Gastrocnemius medialis (tissue), 4 donors: ENCODE measurements at regions not wholly inside any gene's neighbourhood (a gene's known extent, or its start where the extent isn't known, plus 50 kb on each side); places are given as distances from the start of the nearest gene placed in this dataset.

Experiments
- ATAC-seq, 2 donors: fragments of 150-250 bp; one replicate each; pipeline ENCODE4 v1.9.1; 2016
- DNase-seq, 2 donors: peaks; one replicate each; pipeline ENCODE4 v3.0.0-alpha.2; 2019
- H3K27ac ChIP-seq, 4 donors: fragments of 200-600 bp; sonication (generic); 1 replicate in 1 of 4; 2 replicates in 3 of 4; pipeline ENCODE4 v1.5.1; 2016 to 2018; ENCODE audit warnings: mild to moderate bottlenecking in 2 of 4, moderate library complexity in 1 of 4
- H3K27me3 ChIP-seq, 3 donors: fragments of 200-600 bp; sonication (generic) in 2 of 3; 1 replicate in 1 of 3; 2 replicates in 2 of 3; pipeline versions ENCODE4 v1.5.1 to v1.6.0; 2016 to 2019; ENCODE audit warnings: mild to moderate bottlenecking in 1 of 3, moderate library complexity in 1 of 3
- H3K36me3 ChIP-seq, 2 donors: fragments of 200-600 bp; sonication (generic) in 1 of 2; one replicate each; pipeline ENCODE4 v1.5.1; 2017 to 2018
- H3K4me1 ChIP-seq, 2 donors: fragments of 200-600 bp; sonication (generic) in 1 of 2; one replicate each; pipeline ENCODE4 v1.5.1; 2016 to 2017; ENCODE audit warnings: mild to moderate bottlenecking in 2 of 2
- H3K4me3 ChIP-seq, 4 donors: fragments of 200-600 bp; sonication (generic) in 3 of 4; 1 replicate in 1 of 4; 2 replicates in 3 of 4; pipeline ENCODE4 v1.5.1; 2016 to 2019; ENCODE audit warnings: mild to moderate bottlenecking in 2 of 4
- H3K9me3 ChIP-seq, 3 donors: fragments of 200-600 bp; sonication (generic) in 2 of 3; 1 replicate in 1 of 3; 2 replicates in 2 of 3; pipeline ENCODE4 v1.5.1; 2016 to 2019
- CTCF ChIP-seq, 5 experiments: fragments of 450-650 bp in 3 of 5; fragments of 200-600 bp in 2 of 5; sonication (generic) in 2 of 5; IDR thresholded peaks in 4 of 5; conservative IDR thresholded peaks in 1 of 5; 1 replicate in 4 of 5; 2 replicates in 1 of 5; pipeline ENCODE4 v1.5.1; 2016 to 2019; ENCODE audit warnings: antibody characterized with exemption in 5 of 5, mild to moderate bottlenecking in 3 of 5, moderate library complexity in 3 of 5
- POLR2A ChIP-seq, 2 donors: fragments of 450-650 bp; IDR thresholded peaks; one replicate each; pipeline ENCODE4 v1.6.1; 2017; ENCODE audit warnings: antibody characterized with exemption in 2 of 2, mild to moderate bottlenecking in 2 of 2, moderate library complexity in 2 of 2
- in situ Hi-C, 4 donors: fragments of 200-750 bp; cut with MboI; loops; one replicate each; pipeline versions ENCODE4 v1.15.0 to v1.8.0; 2017; ENCODE audit warnings: low sequenced_read_pairs in 4 of 4
- intact Hi-C: fragments of 100-400 bp; cut with DNase I; formaldehyde crosslinking; loops from one replicate; pipeline ENCODE4 v1.15.1; 2023; ENCODE audit warnings: low total_unique reads

- no peaks in the 10 kb centered on the region for H3K36me3 ChIP-seq
- no peaks in the 10 kb centered on the region for H3K27me3 ChIP-seq
- peaks cover 0 to 3% of the 10 kb centered on the region in 2 donors for H3K4me1 ChIP-seq
- in situ Hi-C loops = no loop called here
- H3K9me3 ChIP-seq = no peaks in the 10 kb centered on the region
- TF ChIP-seq POLR2A (IDR thresholded peaks at IDR 0.05) (no peak), CTCF (IDR thresholded peaks at IDR 0.05 in 4 of 5, conservative IDR thresholded peaks at IDR 0.05 in 1 of 5) (peak in 1 of 5 experiments; percentile 21)
- H3K4me3 ChIP-seq = no peak overlapping the region
- peak overlapping the region; percentile 32 to 74 (median 66) for H3K27ac ChIP-seq
- intact Hi-C loops = no loop called here
- ATAC-seq (peak; percentile 86 to 87), DNase-seq (peak; percentile 49 to 52)
Measured at GRCh38 chr5:87899208-87899661, 369.4 kb downstream of the TMEM161B start.

GRCh38 chr5:87898574-87898973, 370.1 kb downstream of the TMEM161B start:
- Histone ChIP-seq H3K9me3 (no peaks in the 10 kb centered on the region), H3K4me3 (no peak overlapping the region), H3K27ac (peak overlapping the region; percentile 32 to 74 (median 66)), H3K27me3 (no peaks in the 10 kb centered on the region), H3K36me3 (no peaks in the 10 kb centered on the region), H3K4me1 (peaks cover 0 to 3% of the 10 kb centered on the region in 2 donors)
- DNase-seq = no peak
- intact Hi-C loops (no loop called here), in situ Hi-C loops (no loop called here)
- no peak for ATAC-seq
- TF ChIP-seq POLR2A (IDR thresholded peaks at IDR 0.05) (no peak), CTCF (IDR thresholded peaks at IDR 0.05 in 4 of 5, conservative IDR thresholded peaks at IDR 0.05 in 1 of 5) (no peak)

- Histone ChIP-seq H3K4me3 (no peak overlapping the region), H3K9me3 (no peaks in the 10 kb centered on the region), H3K27me3 (no peaks in the 10 kb centered on the region), H3K4me1 (no peaks in the 10 kb centered on the region), H3K27ac (no peak overlapping the region), H3K36me3 (no peaks in the 10 kb centered on the region)
- no peak for DNase-seq
- intact Hi-C loops (no loop called here), in situ Hi-C loops (no loop called here)
- TF ChIP-seq POLR2A (IDR thresholded peaks at IDR 0.05) (no peak), CTCF (IDR thresholded peaks at IDR 0.05 in 4 of 5, conservative IDR thresholded peaks at IDR 0.05 in 1 of 5) (no peak)
- no peak for ATAC-seq
Measured at GRCh38 chr5:87888139-87888538, 380.5 kb downstream of the TMEM161B start.

GRCh38 chr5:87887247-87887646, 381.4 kb downstream of the TMEM161B start:
- in situ Hi-C loops = no loop called here
- no peak for ATAC-seq

More at GRCh38 chr5:87887247-87887646, 381.4 kb downstream of the TMEM161B start:
- no peaks in the 10 kb centered on the region for H3K4me1 ChIP-seq
- DNase-seq = no peak
- no peak overlapping the region for H3K27ac ChIP-seq
- no peaks in the 10 kb centered on the region for H3K27me3 ChIP-seq
- H3K4me3 ChIP-seq = no peak overlapping the region
- no peaks in the 10 kb centered on the region for H3K9me3 ChIP-seq
- TF ChIP-seq POLR2A (IDR thresholded peaks at IDR 0.05) (no peak), CTCF (IDR thresholded peaks at IDR 0.05 in 4 of 5, conservative IDR thresholded peaks at IDR 0.05 in 1 of 5) (no peak)
- intact Hi-C loops = no loop called here
- no peaks in the 10 kb centered on the region for H3K36me3 ChIP-seq
